ENCODE measurements at regions not wholly inside any gene's neighbourhood (a gene's known extent, or its start where the extent isn't known, plus 50 kb on each side); places are given as distances from the start of the nearest gene placed in this dataset.

DNA sequence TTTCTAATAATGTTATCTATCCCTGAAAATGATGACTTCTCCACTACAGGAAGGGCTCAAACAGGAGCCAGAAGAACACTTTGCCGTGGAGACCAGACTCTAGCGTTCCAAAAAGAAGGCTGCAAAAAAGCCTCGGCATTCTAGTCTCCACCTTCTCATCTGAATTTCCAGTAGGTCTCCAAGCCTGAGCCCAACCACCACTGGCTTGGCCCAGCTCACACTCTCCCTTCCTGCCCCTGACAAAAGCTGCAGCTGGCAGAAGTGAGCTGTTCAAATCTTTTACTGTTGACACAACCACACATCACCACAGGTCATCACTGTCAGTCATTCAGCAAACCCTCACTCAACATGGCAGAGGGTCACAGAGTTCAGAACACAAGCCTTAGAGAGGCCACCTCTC, 69.3 kb downstream of the CAMK2N1 start:
- TF ChIP-seq, protein P1, sequence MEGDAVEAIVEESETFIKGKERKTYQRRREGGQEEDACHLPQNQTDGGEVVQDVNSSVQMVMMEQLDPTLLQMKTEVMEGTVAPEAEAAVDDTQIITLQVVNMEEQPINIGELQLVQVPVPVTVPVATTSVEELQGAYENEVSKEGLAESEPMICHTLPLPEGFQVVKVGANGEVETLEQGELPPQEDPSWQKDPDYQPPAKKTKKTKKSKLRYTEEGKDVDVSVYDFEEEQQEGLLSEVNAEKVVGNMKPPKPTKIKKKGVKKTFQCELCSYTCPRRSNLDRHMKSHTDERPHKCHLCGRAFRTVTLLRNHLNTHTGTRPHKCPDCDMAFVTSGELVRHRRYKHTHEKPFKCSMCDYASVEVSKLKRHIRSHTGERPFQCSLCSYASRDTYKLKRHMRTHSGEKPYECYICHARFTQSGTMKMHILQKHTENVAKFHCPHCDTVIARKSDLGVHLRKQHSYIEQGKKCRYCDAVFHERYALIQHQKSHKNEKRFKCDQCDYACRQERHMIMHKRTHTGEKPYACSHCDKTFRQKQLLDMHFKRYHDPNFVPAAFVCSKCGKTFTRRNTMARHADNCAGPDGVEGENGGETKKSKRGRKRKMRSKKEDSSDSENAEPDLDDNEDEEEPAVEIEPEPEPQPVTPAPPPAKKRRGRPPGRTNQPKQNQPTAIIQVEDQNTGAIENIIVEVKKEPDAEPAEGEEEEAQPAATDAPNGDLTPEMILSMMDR (conservative IDR thresholded peaks at IDR 0.05; ENCODE audit: low read length), result no peak
- TF ChIP-seq EZH2phosphoT487 (IDR thresholded peaks at IDR 0.05; ENCODE audit: borderline replicate concordance, low read depth, low read length), result no peak
